GM12865 (cell line): ENCODE measurements at regions not wholly inside any gene's neighbourhood (a gene's known extent, or its start where the extent isn't known, plus 50 kb on each side); places are given as distances from the start of the nearest gene placed in this dataset.

Source experiments
- DNase-seq: peaks from one replicate; pipeline ENCODE4 v3.0.0; 2010; ENCODE audit warnings: low read depth
- H3K4me3 ChIP-seq: 2 replicates; pipeline ENCODE4 v1.5.1; 2011; ENCODE audit warnings: mild to moderate bottlenecking, low read depth, low read length, control low read depth
- CTCF ChIP-seq: IDR thresholded peaks from 2 replicates; pipeline ENCODE4 v1.5.1; 2011; ENCODE audit warnings: low read length, control low read depth, low read depth, inconsistent platforms; ENCODE audit not compliant: insufficient read depth; ENCODE audit errors: missing control alignments

GRCh38 chr12:11596141-11596540 is 53.3 kb upstream of the ETV6 start:
- TF ChIP-seq CTCF = no peak
- no peak overlapping the region for H3K4me3 ChIP-seq
- DNase-seq = no peak

- H3K4me3 ChIP-seq = no peak overlapping the region
- DNase-seq = no peak
- TF ChIP-seq CTCF = no peak
Measured at GRCh38 chr12:11598900-11599299, 50.6 kb upstream of the ETV6 start.
